ENCODE measurements at regions not wholly inside any gene's neighbourhood (a gene's known extent, or its start where the extent isn't known, plus 50 kb on each side); places are given as distances from the start of the nearest gene placed in this dataset.
"Not testable (repeated sequence)": the region's sequence is repeated elsewhere in the genome, so short reads cannot be mapped to it uniquely, and the experiment has no call there.

GRCh38 chr1:198408716-198409115 is 131.8 kb downstream of the ATP6V1G3 start:
- DNase-seq = no peak

DNA sequence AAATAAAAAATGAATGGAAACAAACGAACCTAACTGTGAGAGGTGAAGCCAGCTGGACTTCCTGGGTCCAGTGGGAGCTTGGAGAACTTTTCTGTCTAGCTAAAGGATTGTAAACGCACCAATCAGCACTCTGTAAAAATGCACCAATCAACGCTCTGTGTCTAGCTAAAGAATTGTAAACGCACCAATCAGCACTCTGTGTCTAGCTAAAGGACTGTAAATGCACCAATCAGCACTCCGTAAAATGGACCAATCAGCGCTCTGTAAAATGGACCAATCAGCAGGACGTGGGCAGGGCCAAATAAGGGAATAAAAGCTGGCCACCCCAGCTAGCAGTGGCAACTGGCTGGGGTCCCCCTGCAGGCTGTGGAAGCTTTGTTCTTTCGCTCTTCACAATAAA is 135.8 kb downstream of the ATP6V1G3 start:
- DNase-seq = not testable (repeated sequence)

GRCh38 chr1:198400063-198400462 is 140.4 kb downstream of the ATP6V1G3 start:
- no peak for DNase-seq

DNA sequence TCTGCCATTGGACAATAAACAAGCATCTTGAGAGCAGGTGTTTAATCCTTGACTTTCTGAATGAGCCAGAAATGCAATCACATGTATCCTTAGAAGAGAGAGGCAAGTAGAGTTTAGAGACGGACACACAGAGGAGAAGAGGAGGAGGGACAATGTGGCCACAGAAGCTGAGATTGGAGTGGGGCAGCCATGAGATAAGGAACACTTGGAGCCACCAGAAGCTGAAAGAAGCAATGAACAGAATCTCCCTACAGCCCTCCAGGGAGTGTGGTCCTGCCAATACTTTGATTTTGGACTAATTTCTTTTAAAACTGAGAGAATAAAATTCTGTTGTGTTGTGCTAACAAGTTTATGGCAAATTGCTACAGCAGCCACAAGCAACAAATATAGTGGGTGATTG is 141.0 kb downstream of the ATP6V1G3 start:
- DNase-seq = no peak

GRCh38 chr1:198397208-198397808 is 143.2 kb downstream of the ATP6V1G3 start:
- no peak for DNase-seq

GRCh38 chr1:198391393-198392020 is 149.0 kb downstream of the ATP6V1G3 start:
- DNase-seq = no peak

DNA sequence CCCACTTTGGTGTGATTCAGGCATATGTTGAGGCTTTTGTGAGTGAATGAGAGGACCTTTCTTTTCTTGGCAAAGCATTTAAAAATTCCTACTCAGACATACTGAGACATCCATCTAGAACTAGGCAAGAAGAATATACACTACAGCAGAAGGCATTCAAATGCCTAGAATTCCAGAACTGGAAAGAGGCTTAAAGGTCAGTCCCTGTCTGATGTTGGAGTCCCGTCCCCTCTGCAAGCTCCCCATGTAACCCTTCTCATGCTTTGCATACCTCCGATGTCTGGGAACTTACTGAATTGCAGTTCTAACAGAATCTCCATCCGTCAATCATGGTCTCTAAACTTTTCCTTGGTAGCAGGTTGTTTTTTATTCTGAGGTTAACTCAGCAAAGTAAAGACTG is 152.9 kb downstream of the ATP6V1G3 start:
- DNase-seq = no peak

- no peak for DNase-seq
Measured at GRCh38 chr1:198380275-198380674, 160.2 kb downstream of the ATP6V1G3 start.

GRCh38 chr1:198377702-198378101 is 162.8 kb downstream of the ATP6V1G3 start:
- no peak for DNase-seq

DNA sequence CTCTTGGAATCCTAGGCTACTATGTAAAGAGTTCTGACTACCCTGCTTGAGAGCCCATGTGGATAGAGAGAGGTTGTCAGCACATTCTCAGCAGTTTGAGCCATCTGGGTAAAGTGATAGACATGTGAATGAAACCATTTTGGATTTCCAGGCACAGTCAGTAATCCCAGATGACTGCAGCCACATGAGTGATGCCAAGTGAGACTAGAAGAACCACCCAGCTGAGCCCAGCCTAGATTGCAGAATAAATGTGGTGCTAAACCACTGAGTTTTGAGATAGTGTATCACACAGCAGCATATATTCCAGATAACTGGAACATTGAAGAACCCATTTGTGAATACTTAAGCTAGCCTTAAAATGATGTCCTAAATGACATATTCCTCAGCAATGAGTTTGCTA is 166.2 kb downstream of the ATP6V1G3 start:
- no peak for DNase-seq

DNA sequence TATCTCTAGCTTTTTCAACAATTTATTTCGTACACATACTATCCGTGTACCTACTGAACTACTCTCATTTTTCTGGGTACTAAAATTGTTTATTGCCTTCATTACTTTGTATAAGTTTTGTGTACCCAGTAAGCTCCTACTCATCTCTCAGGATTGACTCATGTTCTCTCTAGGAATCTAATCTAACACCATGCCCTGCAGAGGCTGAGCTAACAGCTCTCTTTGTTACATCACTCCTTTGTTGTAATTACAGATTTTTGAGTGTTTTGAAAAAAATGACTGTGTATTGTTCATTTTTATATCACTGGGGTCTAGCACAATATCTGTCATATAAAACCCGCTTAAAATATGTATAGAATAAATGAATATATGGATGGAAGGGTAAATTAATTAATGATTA is 167.1 kb downstream of the ATP6V1G3 start:
- no peak for DNase-seq
